ENCODE measurements at regions not wholly inside any gene's neighbourhood (a gene's known extent, or its start where the extent isn't known, plus 50 kb on each side); places are given as distances from the start of the nearest gene placed in this dataset.
A peak's percentile ranks its signal among the peaks of the same experiment; 100 is the strongest.

- H3K4me3 ChIP-seq = no peak overlapping the region
- H3K4me1 ChIP-seq = no peaks in the 10 kb centered on the region
- H3K9me3 ChIP-seq = no peaks in the 10 kb centered on the region
- no peaks in the 10 kb centered on the region for H3K27me3 ChIP-seq (ENCODE audit: low read depth)
- DNase-seq (ENCODE audit: low spot score in 2 of 2) = no peak
- no peaks in the 10 kb centered on the region for H3K36me3 ChIP-seq (replicated peaks)
- in situ Hi-C loops (cut with MboI; ENCODE audit: low sequenced_read_pairs) = no loop called here
These were observed 279.2 kb upstream of the THSD7B start for GRCh38 chr2:136486115-136486514.

GRCh38 chr2:136482966-136483365 is 282.4 kb upstream of the THSD7B start:
- no peaks in the 10 kb centered on the region for H3K9me3 ChIP-seq
- H3K4me3 ChIP-seq = no peak overlapping the region
- H3K36me3 ChIP-seq (replicated peaks) = no peaks in the 10 kb centered on the region
- in situ Hi-C loops (cut with MboI; ENCODE audit: low sequenced_read_pairs) = no loop called here
- no peak for DNase-seq (ENCODE audit: low spot score in 2 of 2)
- H3K27me3 ChIP-seq (ENCODE audit: low read depth) = no peaks in the 10 kb centered on the region
- no peaks in the 10 kb centered on the region for H3K4me1 ChIP-seq

GRCh38 chr2:136482006-136482405 is 283.3 kb upstream of the THSD7B start:
- Histone ChIP-seq H3K36me3 (replicated peaks) (no peaks in the 10 kb centered on the region), H3K27me3 (ENCODE audit: low read depth) (no peaks in the 10 kb centered on the region), H3K4me1 (no peaks in the 10 kb centered on the region), H3K9me3 (no peaks in the 10 kb centered on the region), H3K4me3 (no peak overlapping the region)
- in situ Hi-C loops (cut with MboI; ENCODE audit: low sequenced_read_pairs) = no loop called here
- DNase-seq (ENCODE audit: low spot score in 2 of 2) = no peak

GRCh38 chr2:136479696-136480095 is 285.6 kb upstream of the THSD7B start:
- H3K4me3 ChIP-seq = no peak overlapping the region
- DNase-seq (ENCODE audit: low spot score in 2 of 2) = no peak
- H3K27me3 ChIP-seq (ENCODE audit: low read depth) = no peaks in the 10 kb centered on the region
- no peaks in the 10 kb centered on the region for H3K9me3 ChIP-seq
- H3K4me1 ChIP-seq = no peaks in the 10 kb centered on the region
- in situ Hi-C loops (cut with MboI; ENCODE audit: low sequenced_read_pairs) = no loop called here
- H3K36me3 ChIP-seq (replicated peaks) = no peaks in the 10 kb centered on the region

- Histone ChIP-seq H3K27me3 (ENCODE audit: low read depth) (no peaks in the 10 kb centered on the region), H3K4me1 (no peaks in the 10 kb centered on the region), H3K36me3 (replicated peaks) (no peaks in the 10 kb centered on the region), H3K4me3 (no peak overlapping the region), H3K9me3 (no peaks in the 10 kb centered on the region)
- in situ Hi-C loops (cut with MboI; ENCODE audit: low sequenced_read_pairs) = no loop called here
- peak in 1 of 2 experiments; percentile 34 for DNase-seq (ENCODE audit: low spot score in 2 of 2)
These were observed 296.5 kb upstream of the THSD7B start for GRCh38 chr2:136468799-136469369.

GRCh38 chr2:136452528-136452927 is 312.8 kb upstream of the THSD7B start:
- Histone ChIP-seq H3K9me3 (no peaks in the 10 kb centered on the region), H3K4me3 (no peak overlapping the region), H3K4me1 (no peaks in the 10 kb centered on the region), H3K36me3 (replicated peaks) (no peaks in the 10 kb centered on the region), H3K27me3 (ENCODE audit: low read depth) (peaks cover 9% of the 10 kb centered on the region)
- no peak for DNase-seq (ENCODE audit: low spot score in 2 of 2)
- in situ Hi-C loops (cut with MboI; ENCODE audit: low sequenced_read_pairs) = no loop called here

GRCh38 chr2:136448986-136449780 is 316.2 kb upstream of the THSD7B start:
- in situ Hi-C loops (cut with MboI; ENCODE audit: low sequenced_read_pairs) = no loop called here
- H3K36me3 ChIP-seq (replicated peaks) = no peaks in the 10 kb centered on the region
- no peaks in the 10 kb centered on the region for H3K9me3 ChIP-seq
- H3K27me3 ChIP-seq (ENCODE audit: low read depth) = peaks cover 4% of the 10 kb centered on the region
- H3K4me1 ChIP-seq = no peaks in the 10 kb centered on the region
- DNase-seq (ENCODE audit: low spot score in 2 of 2) = no peak
- H3K4me3 ChIP-seq = no peak overlapping the region

- Histone ChIP-seq H3K9me3 (no peaks in the 10 kb centered on the region), H3K4me1 (no peaks in the 10 kb centered on the region), H3K4me3 (no peak overlapping the region), H3K27me3 (ENCODE audit: low read depth) (peaks cover under 1% of the 10 kb centered on the region; the same call in 1 of the 2 replicates), H3K36me3 (replicated peaks) (no peaks in the 10 kb centered on the region)
- no peak for DNase-seq (ENCODE audit: low spot score in 2 of 2)
- in situ Hi-C loops (cut with MboI; ENCODE audit: low sequenced_read_pairs) = no loop called here
These were observed 316.9 kb upstream of the THSD7B start for GRCh38 chr2:136448432-136448831.

- H3K4me3 ChIP-seq = no peak overlapping the region
- in situ Hi-C loops (cut with MboI; ENCODE audit: low sequenced_read_pairs) = no loop called here
- H3K4me1 ChIP-seq = no peaks in the 10 kb centered on the region
- no peak for DNase-seq (ENCODE audit: low spot score in 2 of 2)
- H3K36me3 ChIP-seq (replicated peaks) = no peaks in the 10 kb centered on the region
- H3K9me3 ChIP-seq = no peaks in the 10 kb centered on the region
- no peaks in the 10 kb centered on the region for H3K27me3 ChIP-seq (ENCODE audit: low read depth)
These were observed 321.0 kb upstream of the THSD7B start for GRCh38 chr2:136444323-136444722.

GRCh38 chr2:136443661-136444060 is 321.7 kb upstream of the THSD7B start:
- Histone ChIP-seq H3K4me1 (no peaks in the 10 kb centered on the region), H3K36me3 (replicated peaks) (no peaks in the 10 kb centered on the region), H3K27me3 (ENCODE audit: low read depth) (no peaks in the 10 kb centered on the region), H3K9me3 (no peaks in the 10 kb centered on the region), H3K4me3 (no peak overlapping the region)
- no peak for DNase-seq (ENCODE audit: low spot score in 2 of 2)
- in situ Hi-C loops (cut with MboI; ENCODE audit: low sequenced_read_pairs) = no loop called here

GRCh38 chr2:136441979-136442714 is 323.2 kb upstream of the THSD7B start:
- DNase-seq (ENCODE audit: low spot score in 2 of 2) = no peak
- H3K27me3 ChIP-seq (ENCODE audit: low read depth) = no peaks in the 10 kb centered on the region

GRCh38 chr2:136439064-136439676 is 321.2 kb upstream of the CXCR4 start:
- H3K9me3 ChIP-seq = no peaks in the 10 kb centered on the region
- H3K4me3 ChIP-seq = no peak overlapping the region
- H3K36me3 ChIP-seq (replicated peaks) = no peaks in the 10 kb centered on the region
- DNase-seq (ENCODE audit: low spot score in 2 of 2) = peak; percentile 28 to 44
- H3K4me1 ChIP-seq = no peaks in the 10 kb centered on the region; the same call in 1 of the 2 replicates
- in situ Hi-C loops (cut with MboI; ENCODE audit: low sequenced_read_pairs) = no loop called here
- H3K27me3 ChIP-seq (ENCODE audit: low read depth) = no peaks in the 10 kb centered on the region

More at GRCh38 chr2:136441979-136442714, 323.2 kb upstream of the THSD7B start:
- in situ Hi-C loops (cut with MboI; ENCODE audit: low sequenced_read_pairs) = no loop called here
- no peaks in the 10 kb centered on the region for H3K4me1 ChIP-seq
- no peaks in the 10 kb centered on the region for H3K9me3 ChIP-seq
- no peaks in the 10 kb centered on the region for H3K36me3 ChIP-seq (replicated peaks)
- H3K4me3 ChIP-seq = no peak overlapping the region

GRCh38 chr2:136437461-136437860 is 319.5 kb upstream of the CXCR4 start:
- Histone ChIP-seq H3K27me3 (ENCODE audit: low read depth) (no peaks in the 10 kb centered on the region), H3K4me1 (no peaks in the 10 kb centered on the region; the same call in 1 of the 2 replicates), H3K4me3 (no peak overlapping the region), H3K36me3 (replicated peaks) (no peaks in the 10 kb centered on the region), H3K9me3 (no peaks in the 10 kb centered on the region)
- no peak for DNase-seq (ENCODE audit: low spot score in 2 of 2)
- in situ Hi-C loops (cut with MboI; ENCODE audit: low sequenced_read_pairs) = no loop called here

GRCh38 chr2:136436936-136437335 is 319.0 kb upstream of the CXCR4 start:
- in situ Hi-C loops (cut with MboI; ENCODE audit: low sequenced_read_pairs) = no loop called here
- DNase-seq (ENCODE audit: low spot score in 2 of 2) = no peak
- H3K27me3 ChIP-seq (ENCODE audit: low read depth) = no peaks in the 10 kb centered on the region

More at GRCh38 chr2:136436936-136437335, 319.0 kb upstream of the CXCR4 start:
- Histone ChIP-seq H3K36me3 (replicated peaks) (no peaks in the 10 kb centered on the region), H3K4me3 (no peak overlapping the region), H3K4me1 (no peaks in the 10 kb centered on the region; the same call in 1 of the 2 replicates), H3K9me3 (no peaks in the 10 kb centered on the region)
